ENCODE measurements at regions not wholly inside any gene's neighbourhood (a gene's known extent, or its start where the extent isn't known, plus 50 kb on each side); places are given as distances from the start of the nearest gene placed in this dataset.

- TF ChIP-seq EP300 (IDR thresholded peaks at IDR 0.05; ENCODE audit: borderline replicate concordance) (no peak), ZBTB7A (IDR thresholded peaks at IDR 0.05; ENCODE audit: low read depth) (no peak), MAX (IDR thresholded peaks at IDR 0.05) (no peak), RAD21 (IDR thresholded peaks at IDR 0.05; ENCODE audit: low read depth) (no peak), YY1 (IDR thresholded peaks at IDR 0.05; ENCODE audit: low read depth) (no peak), REST (IDR thresholded peaks at IDR 0.05; ENCODE audit: low read depth) (no peak), CEBPB (IDR thresholded peaks at IDR 0.05) (no peak), TAF1 (IDR thresholded peaks at IDR 0.05; ENCODE audit: low read depth) (no peak), FOXM1 (IDR thresholded peaks at IDR 0.05; ENCODE audit: borderline replicate concordance, low read depth) (no peak), CREB1 (IDR thresholded peaks at IDR 0.05; ENCODE audit: low read depth) (no peak)
Observed at GRCh38 chr6:108737594-108738546, 110.4 kb upstream of the ARMC2 start.

Measured in Ishikawa (cell line).